ENCODE measurements at regions not wholly inside any gene's neighbourhood (a gene's known extent, or its start where the extent isn't known, plus 50 kb on each side); places are given as distances from the start of the nearest gene placed in this dataset.
"Not testable (repeated sequence)": the region's sequence is repeated elsewhere in the genome, so short reads cannot be mapped to it uniquely, and the experiment has no call there.

DNA sequence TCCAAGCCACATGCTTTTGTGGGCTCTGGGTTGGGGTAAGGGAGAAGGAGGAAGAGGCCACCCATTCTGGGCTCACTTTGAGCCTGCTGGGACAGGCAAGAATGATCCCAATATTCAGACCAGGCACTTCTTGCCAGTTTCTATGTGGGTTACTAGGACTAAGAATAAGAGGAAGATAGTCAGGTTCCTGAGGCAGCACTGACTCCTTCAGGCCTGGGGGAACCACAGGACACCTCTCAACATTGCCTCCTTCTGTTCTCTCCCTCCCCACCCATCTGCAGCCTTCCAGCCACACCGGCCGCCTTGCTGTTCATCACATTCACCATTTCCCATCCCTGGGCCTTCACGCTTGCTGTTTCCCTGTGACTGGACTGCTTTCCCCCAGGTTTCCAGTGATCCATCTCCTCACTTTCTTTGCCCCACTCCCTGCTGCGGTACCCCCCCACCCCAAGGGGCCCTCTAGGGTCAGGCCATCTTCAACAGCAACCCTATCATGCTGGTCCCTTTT is 69.2 kb upstream of the SIRPA start:
- no peak for DNase-seq (ENCODE audit: low read depth in 2 of 2)

DNA sequence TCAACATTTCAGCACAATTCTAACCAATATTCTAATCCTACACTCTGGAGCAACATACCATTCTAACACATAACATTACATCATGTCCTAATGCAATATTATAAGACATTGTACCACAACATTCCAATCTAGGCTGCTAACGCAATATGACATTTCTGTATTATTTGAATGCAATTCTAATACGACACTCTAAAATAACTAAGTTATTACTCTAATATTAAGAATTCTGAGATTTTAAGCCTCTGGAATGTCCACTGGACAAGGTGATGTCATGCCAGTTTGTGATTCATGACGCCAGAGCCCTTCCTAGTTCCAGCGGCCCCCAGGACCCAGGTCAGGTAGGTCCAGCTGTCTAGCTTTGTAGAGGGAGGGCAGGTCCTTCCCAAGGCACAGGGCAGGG is 69.7 kb upstream of the SIRPA start:
- DNase-seq (ENCODE audit: low read depth in 2 of 2), result no peak

DNA sequence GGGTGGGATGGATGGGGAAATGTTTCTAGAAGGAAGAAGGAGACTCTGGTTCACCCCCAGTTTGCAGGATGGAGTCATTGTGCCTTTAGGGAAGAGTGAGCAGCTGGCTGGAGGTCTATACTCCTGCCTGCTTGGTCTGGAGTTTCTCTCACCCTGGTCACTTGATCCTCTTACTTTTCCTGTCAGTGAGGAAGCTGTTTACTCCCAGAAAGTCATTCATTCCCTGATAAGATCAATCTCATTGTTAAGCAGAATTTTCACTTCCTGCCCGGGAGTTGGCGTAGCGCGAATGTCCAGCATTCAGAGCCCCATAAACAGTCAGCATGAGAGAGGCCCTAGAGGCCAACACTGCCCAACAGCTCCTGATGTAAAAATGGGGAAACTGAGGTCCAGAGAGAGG is 70.4 kb upstream of the SIRPA start:
- DNase-seq (ENCODE audit: low read depth in 2 of 2), result no peak

DNA sequence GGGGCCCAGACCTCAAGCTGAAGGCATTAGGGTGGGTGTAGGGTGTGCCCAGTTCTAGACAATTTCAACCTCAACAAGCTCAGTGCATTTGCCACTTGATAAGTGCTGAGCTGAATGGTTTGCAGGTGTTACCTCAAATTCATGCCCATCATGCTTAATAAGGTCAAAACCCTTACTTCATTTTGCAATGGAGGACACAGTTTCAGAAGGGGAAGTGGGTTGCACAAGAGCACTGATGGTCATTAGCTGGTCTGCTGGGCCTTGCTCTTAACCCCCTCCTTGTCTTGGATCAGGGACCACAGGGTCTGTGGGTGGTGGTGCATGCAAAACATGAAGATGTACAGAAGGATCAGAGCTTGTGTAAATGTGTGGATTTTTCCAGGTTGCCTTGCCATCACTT is 71.0 kb upstream of the SIRPA start:
- no peak for DNase-seq (ENCODE audit: low read depth in 2 of 2)

DNA sequence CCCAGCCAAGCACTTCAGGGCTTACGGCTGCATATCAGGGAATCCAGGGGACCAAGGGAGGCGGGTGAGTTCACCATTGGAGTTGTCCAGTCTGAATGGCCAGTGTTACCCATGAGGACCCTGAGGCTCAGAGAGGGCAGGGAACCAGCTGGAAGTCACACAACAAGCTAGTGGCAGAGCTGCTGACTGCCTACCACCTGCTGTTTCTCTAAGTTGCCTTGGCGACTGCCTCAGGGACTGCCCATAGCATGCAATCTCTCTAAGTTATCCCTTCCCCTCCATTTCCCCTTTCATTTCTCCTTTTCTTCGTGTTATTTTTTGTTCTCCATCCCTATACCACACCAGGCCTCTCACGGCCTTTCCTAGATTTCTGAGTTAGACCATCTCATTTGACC is 71.8 kb upstream of the SIRPA start:
- no peak for DNase-seq (ENCODE audit: low read depth in 2 of 2)

DNA sequence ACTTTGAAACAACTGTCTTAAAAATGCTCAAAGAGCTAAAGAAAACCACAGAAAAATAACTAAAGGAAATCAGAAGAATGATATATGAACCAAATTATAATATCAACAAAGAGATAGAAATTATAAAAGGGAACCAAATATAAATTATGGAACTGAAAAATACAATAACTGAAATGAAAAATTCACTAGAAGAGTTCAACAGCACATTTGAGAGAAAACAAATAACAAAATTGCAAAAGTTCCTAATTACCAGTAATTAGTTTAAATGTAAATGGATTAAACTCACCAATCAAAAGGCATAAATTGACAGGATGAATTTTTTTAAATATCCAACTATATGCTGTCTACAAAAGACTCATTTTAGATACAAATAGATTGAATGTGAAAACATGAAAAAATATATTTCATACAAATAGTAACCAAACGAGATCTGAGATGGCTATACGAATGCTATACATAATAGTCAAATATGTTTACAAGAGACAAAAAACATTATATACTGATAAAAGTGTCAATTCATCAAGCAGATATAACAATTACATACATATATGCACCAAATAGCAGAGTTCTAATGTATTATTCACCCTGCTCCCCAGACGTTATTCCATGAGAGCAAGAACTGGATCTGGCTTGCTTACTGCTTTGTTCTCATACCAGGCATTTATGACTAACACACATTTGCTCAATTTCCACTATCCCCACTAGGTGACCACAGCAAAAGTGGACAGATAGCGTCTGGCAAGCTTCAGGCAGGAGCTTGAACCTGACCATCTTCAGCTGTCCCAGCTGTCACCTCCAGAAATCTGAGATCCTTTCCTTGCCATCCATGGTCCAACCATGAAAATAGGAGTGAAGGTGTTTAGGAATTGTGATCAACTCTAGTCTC is 72.4 kb upstream of the SIRPA start:
- DNase-seq (ENCODE audit: low read depth in 2 of 2), result no peak

DNA sequence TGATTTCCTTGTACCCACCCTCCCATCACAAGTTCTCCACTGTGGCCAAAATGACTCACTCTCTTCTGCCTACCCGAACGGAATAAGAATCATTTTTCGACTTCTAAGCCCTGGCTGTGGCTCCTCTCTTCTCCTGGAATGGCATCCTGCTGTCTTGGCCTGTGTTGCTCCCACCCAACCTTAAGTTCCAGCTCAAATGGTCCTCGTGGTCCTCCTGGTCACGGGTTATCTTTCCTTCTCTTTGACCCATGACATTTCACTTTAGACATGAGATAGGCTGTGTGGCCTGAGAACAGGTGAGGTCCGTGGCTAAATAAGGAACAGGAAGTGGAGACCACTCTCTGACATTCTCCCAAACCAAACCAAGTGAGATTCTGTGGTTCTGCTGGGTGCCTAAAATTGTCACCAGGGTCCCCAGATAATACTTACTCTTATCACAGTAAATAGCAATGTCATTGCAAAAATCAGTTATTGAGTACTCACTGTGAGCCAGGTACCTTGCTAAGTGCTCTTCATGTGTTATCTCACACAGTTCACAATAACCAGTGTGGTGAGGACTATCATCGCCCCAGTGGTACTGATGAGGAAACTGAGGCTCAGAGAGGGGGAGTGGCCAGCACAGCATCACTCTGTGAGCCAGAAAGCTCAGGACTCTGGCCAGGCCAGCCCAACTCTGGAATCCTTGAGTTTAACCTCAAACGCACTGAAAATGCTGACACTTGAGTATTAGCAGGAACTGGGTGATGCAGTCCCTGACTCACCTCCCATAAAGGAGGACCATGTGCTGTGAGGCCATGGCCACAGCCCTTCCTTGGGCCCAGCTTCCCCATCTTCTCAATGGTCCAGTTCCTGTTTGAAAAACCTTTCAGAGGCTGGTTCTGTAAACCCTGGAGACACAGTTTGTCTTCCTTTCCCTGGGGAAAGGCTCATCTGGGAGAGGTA is 74.8 kb upstream of the SIRPA start:
- DNase-seq (ENCODE audit: low read depth in 2 of 2), result no peak

DNA sequence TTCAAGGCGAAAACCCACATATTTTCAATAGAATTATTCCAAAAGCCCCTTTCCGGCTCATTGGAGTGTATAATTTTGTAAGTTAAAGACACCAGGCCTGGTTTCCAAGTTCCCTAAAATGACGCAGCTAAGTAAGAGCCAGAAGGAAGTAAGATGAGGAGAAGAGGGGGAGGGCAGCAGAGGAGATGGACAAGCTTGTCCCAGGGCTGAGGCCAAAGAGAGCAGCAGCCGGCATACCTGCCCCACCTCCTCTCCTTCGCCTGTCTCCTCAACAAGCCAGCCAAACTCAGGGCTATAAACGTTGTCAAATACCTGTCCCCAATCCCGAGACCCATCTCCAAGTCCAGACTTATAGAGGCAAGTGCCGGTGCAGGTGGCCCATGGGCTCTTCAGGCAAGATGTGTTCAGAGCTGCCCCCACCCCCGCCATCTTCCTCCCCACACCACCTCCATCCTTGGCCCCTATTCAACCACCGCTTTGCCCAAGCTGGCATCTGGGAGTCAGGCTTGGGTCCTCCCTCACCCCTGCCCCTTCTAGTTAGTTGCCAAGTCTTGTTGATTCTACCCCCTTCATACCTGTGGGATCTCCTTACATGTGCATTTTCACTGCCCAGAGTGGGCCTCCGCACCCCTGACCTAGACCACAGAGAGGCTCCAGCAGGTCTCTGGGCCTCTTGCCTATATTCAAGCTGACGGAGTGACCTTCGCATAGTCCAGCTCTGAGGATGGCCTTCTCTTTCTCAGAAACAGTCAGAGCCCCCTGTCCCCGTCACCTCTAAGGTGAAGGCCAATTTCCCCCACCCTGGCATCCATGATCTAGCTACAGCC is 75.7 kb upstream of the SIRPA start:
- DNase-seq (ENCODE audit: low read depth in 2 of 2), result no peak

DNA sequence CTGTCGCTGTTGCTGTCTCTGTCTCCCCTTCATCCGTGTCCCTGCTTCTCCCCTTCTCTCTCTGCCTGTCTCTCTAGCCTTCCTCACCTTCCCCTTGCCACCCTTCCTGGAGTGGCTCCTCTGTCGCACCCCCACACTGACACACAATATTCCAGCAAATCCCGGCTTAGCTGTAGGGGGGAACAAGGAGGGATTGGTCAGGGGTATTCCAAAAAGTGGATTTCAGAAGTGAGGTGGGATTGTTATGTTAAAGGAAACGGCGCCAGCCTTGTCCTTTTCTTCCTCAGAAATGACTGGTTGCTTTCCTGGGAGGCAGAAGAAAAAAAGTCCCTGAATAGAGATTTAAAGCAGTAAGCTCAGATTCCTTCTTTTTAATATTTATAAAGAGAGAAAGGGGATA is 76.3 kb upstream of the SIRPA start:
- DNase-seq (ENCODE audit: low read depth in 2 of 2), result no peak

DNA sequence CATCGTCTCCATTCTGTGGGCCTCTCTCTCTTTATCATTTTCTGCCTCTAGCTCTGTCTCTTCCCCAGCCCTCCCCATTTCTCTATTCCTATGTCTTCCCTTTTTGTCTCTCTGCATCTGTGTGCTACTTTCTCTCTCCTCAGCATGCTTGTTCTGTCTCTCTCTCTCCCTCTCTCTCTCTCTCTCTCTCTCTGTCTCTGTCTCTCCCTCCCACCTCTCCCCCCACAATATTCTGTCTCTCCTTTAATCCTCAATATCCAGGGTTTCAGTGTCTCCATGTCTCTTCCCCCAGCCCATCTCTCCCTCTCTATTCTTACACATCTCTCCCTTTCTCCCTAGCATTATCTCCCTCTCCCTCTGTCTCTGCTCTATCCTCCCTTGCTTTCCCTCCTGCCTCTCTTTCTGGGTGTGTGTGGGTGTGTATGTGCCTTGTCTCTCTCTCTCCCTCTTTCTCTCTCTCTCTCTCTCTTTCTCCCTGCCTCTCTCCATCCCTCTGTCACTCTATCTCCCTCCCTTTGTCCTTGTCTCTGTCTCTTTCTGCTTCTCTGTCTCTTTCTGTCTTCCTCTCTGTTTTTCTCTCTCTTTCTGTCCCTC is 76.9 kb upstream of the SIRPA start:
- no peak for DNase-seq (ENCODE audit: low read depth in 2 of 2)

DNA sequence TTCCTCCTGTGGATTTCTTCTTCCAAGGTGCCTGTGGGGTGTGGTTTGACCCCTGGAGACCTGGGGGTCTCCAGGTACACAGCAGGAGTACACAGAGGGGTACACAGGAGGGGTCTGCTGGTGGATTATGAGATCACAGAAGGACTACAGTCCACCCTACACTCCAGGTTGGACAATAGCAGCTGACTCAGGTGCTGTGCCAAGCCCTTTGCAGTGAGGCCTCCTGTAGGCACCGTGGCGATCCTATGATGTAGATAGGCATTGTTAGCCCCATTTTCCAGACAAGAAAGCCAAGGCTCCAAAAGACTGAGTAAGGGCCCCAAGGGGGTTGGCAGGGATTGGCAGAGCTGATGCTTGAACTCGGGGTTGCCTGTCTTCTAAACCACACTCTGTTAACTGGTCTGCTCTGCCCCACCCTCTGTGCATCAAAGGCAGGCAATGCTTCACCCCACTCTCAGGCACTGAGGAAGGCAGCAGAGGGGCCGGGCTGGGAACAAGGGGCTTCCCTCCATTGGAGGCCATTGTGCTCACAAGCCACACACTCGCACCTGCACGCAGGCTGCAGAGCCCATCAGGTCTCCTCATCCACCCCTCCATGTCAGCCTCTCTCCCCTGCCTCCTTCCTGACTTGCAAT is 77.5 kb upstream of the SIRPA start:
- DNase-seq (ENCODE audit: low read depth in 2 of 2), result no peak

DNA sequence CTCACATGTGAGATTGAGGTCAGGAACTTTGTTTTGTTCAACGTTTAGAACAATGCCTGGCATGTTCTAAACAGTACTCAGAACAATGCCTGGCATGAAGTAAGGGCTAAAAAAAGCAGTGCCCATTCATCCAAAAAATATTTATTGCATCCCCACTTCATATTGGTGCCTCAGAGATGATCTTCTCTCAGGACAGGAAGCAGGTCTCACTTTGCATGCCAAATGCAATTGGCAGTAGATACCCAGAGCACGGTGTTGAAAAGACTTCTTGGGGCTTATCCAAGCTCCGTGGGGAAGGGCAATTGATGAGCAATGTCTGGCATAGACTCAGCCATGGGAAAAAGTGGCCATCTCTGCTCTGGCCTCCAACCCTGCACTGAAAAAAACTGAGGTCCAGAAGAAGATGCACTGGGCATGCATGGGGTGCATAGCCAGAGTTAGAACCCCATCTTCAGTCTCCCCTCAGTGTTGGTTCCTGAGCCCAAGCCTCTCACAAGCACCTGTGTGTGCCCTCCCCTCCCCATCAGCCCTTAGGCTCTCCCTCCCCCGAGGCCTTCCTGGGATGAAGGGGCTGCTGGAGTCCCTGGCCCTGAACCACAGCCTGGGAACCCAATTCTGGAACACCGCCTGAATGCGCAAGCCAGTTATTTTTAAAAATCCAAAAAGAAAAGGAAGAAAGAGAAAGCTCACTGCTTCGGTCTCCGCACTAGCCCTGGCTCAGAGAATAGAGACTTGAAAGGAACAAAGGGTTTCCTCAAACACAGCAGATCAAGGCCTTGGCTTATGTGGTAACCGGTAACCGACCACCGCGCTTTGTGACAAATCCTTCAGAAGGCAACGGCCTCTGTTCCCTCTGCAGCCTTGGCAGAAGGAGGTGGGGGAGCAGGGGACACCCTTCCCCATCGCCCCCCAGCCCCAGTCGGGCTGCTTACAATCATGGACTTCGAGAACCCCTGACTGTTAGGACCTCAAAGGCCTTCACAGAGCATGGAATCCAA is 78.5 kb upstream of the SIRPA start:
- no peak for DNase-seq (ENCODE audit: low read depth in 2 of 2)

DNA sequence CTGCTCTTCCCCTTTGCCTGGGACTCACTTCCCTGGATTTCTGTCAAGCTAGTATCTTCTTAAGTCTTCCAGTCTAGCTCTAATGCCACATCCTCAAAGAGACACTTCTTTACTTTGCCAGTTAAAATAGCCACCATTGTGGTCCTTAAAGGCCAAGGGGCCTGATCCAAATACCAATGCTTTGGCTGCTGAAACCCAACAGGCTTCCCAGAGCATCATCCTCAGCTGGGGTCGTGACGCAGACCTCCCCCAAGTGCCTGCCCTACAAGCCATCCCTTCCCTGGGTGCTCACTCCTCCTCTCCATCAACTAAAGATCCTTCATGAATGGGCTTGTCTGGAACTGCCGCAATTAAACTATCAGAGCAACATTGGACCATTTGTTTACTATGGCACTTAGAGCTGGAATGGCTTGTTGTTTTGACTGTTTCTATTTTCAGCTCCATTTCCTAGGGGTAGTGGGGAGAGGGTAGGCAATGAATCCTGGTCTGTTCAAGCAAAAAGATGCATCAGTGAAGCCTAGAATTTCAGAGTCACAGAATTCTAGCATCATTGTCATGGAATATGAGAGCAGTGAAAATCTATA is 79.6 kb upstream of the SIRPA start:
- DNase-seq (ENCODE audit: low read depth in 2 of 2), result no peak

DNA sequence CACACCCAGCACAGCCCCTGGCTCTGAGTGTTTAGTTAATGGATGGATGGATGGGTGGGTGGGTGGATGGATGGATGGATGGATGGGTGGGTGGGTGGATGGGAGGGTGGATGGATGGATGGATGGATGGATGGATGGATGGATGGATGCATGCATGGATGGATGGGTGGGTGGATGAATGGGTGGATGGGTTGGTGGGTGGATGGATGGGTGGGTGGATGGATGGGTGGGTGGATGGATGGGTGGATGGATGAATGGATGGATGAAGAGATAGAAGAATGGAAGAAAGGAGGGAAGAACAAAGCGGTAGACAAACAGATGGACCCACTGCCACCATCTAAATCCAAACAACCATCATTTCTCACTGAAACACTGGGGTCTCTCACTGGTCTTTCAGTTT is 80.3 kb upstream of the SIRPA start:
- not testable (repeated sequence) for DNase-seq (ENCODE audit: low read depth in 2 of 2)

DNA sequence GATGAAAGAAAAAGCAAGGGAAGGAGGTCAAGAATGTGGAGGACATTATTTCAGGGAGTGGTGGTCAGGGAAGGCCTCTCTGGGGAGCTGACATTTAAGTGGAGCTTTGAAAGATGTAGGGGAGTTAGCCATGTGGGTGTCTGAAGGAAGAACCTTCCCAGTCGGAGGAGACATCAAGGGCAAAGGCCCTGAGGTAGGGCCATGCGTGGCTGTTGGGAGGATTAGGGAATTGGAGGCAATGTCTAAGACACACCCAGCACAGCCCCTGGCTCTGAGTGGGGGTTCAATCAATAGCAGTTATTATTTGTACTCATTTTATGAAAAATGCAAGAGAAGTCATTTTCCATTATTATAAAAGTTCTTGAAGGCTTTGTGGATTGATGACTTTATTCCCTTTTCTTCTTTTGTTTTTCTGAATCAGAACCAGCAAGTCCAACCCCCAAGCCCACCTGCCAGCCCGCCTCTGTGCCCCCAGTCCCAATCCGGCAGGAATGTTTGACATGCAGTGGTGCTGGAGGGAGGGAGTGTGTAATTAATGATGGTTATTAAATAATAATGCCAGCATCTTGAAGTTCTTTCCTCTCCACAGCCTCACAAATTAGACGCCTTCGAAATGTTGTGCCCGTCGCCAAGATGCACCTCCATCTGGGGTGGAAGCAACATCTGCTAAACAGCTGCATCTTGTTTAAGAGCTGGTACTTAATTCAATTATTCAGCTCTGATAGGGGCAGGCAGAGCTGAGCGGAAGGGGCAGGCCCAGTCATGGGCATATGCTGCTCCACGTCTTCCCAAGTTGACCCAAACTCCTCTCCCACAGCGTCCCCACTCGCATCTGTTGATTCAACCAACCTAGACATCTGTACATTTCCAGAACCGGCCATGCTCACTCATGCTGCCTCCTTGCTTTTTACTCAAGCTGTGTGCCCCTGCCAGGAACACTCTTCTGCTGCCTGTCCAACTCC is 81.3 kb upstream of the SIRPA start:
- no peak for DNase-seq (ENCODE audit: low read depth in 2 of 2)

DNA sequence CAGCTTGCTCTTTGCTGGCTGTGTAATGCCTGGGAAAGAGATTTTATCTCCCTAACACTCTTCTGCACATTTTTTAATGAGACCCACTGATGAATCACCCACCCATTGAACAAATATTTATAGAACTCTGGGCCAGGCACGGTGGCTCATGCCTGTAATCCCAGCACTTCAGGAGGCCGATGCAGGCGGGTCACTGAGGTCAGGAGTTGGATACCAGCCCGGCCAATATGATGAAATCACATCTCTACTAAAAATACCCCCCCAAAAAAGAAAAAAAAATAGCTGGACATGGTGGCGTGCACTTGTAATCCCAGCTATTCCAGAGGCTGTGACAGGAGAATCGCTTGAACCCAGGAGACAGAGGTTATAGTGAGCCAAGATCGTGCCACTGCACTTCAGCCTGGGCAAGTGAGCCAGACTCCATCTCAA is 82.1 kb upstream of the SIRPA start:
- no peak for DNase-seq (ENCODE audit: low read depth in 2 of 2)

DNA sequence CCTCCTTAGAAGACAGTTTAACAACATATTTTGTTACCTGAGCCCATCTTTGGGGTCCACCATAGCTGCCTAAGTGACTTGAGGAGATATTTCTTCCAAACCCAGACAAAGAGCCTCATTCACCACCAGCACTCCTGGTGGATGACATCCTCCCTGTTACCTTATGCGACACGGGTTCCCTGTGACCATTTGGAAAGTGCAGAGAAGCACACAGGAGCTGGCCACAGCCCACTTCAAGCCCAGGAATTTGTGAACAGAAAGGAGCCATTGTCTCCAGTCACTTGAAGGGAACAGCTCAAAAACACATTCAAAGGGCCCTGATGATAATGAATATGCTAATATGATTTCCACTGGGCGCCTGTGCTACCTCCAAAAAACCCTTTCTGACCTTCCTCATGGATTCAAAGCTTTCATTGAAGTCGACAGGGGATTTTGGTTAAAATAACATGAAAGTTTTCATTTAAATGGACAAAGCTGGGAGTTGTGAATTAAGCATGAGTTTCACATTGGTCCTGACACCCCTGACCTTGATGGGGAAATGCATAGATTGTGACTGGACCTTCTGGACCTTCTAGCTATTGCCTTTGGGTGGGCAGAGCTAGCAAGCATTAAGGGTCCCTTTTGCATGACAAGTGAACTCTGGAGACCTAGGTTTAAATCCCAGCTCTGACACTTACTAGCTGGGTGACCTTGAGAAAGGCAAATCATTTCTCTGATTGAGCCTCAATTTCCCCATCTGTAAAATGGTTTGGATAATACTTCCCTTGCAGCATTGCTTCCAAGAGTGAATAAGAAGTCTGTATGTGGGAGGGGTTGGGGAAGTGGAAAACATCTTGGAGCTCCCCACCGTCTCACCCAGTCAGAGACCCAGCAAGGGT is 83.3 kb upstream of the SIRPA start:
- DNase-seq (ENCODE audit: low read depth in 2 of 2), result no peak

Measured in stimulated activated CD4-positive, alpha-beta T cell treated with anti-CD3 and anti-CD28 coated beads, Interleukin-12 subunit alpha, Interleukin-12 subunit beta, amount 100 ng/mL, for 24 hours (primary cell).